GM12878 (cell line): ENCODE measurements at regions not wholly inside any gene's neighbourhood (a gene's known extent, or its start where the extent isn't known, plus 50 kb on each side); places are given as distances from the start of the nearest gene placed in this dataset.
A peak's percentile ranks its signal among the peaks of the same experiment; 100 is the strongest.

ENCODE experiments used
- ATAC-seq: fragments of 200-7000 bp; cut with Tn5 transposase; 3 replicates; pipeline ENCODE4 v1.9.1; 2020; ENCODE audit warnings: mild to moderate bottlenecking, moderate library complexity
- BruUV-seq: library from RNA; stranded (reverse); fragments of 400-500 nt; replicated peaks from 2 replicates; lab custom pipeline; 2021; lab: Mats Ljungman, UMichigan
- CTCF ChIA-PET: fragments of 300-600 bp; sonication (Branson Sonifier 250); formaldehyde crosslinking; extraction: SDS; loops from one replicate; lab custom pipeline; 2021; ENCODE audit warnings: inconsistent platforms; lab: Yijun Ruan, JAX
- POLR2A ChIA-PET: fragments of 350-600 bp; formaldehyde crosslinking; extraction: SDS; loops from one replicate; lab custom pipeline; 2021; ENCODE audit warnings: inconsistent platforms; lab: Charles Lee
- RAD21 ChIA-PET: fragments of 300-600 bp; sonication (Branson Sonifier 250); formaldehyde crosslinking; loops from one replicate; lab custom pipeline; 2023; ENCODE audit warnings: antibody characterized with exemption; ENCODE audit not compliant: unreplicated experiment; lab: Charles Lee
- SMC1A ChIA-PET: fragments of 300-600 bp; sonication (Branson Sonifier 250); formaldehyde crosslinking; loops from one replicate; lab custom pipeline; 2023; ENCODE audit not compliant: unreplicated experiment, uncharacterized antibody; lab: Charles Lee
- DNase-seq: peaks from one replicate; pipeline ENCODE4 v3.0.0-alpha.2; 2011; ENCODE audit warnings: low read depth, low spot score
- FAIRE-seq: peaks from 3 replicates; lab custom pipeline; 2011; peaks lifted over from hg19 to GRCh38; lab: Jason Lieb, UNC
- H2AFZ ChIP-seq: 2 replicates; pipeline ENCODE4 v1.6.0; 2011; ENCODE audit warnings: low read depth, low read length, control low read depth; ENCODE audit not compliant: control insufficient read depth
- H3K27ac ChIP-seq: 2 replicates; pipeline ENCODE4 v1.5.1; 2011; ENCODE audit warnings: control low read depth; ENCODE audit not compliant: control insufficient read depth, insufficient read depth
- H3K27me3 ChIP-seq, 2 experiments: replicated peaks in 1 of 2; 2 replicates each; pipeline versions ENCODE4 v1.6.0 to v1.6.1; 2011; ENCODE audit warnings: low read length in 1 of 2; ENCODE audit not compliant: control insufficient read depth in 2 of 2, insufficient read depth in 2 of 2
- H3K36me3 ChIP-seq, 2 experiments: 2 replicates each; pipeline ENCODE4 v1.5.1; 2011; ENCODE audit warnings: low read length in 1 of 2; ENCODE audit not compliant: control insufficient read depth in 2 of 2, insufficient read depth in 2 of 2
- H3K4me1 ChIP-seq: 2 replicates; pipeline ENCODE4 v1.6.1; 2011; ENCODE audit warnings: mild to moderate bottlenecking, low read length, moderate library complexity, mixed read lengths; ENCODE audit not compliant: control insufficient read depth, insufficient read depth
- H3K4me2 ChIP-seq: 2 replicates; pipeline ENCODE4 v1.6.0; 2011; ENCODE audit warnings: control low read depth; ENCODE audit not compliant: control insufficient read depth, insufficient read depth
- H3K4me3 ChIP-seq: fragments of 200-600 bp; sonication (generic); 2 replicates; pipeline ENCODE4 v1.5.1; 2016
- H3K79me2 ChIP-seq: 2 replicates; pipeline ENCODE4 v1.6.0; 2011; ENCODE audit warnings: low read length; ENCODE audit not compliant: control insufficient read depth, insufficient read depth
- H3K9ac ChIP-seq: 2 replicates; pipeline ENCODE4 v1.8.0; 2011; ENCODE audit warnings: low read length, control low read depth, mixed read lengths; ENCODE audit not compliant: control insufficient read depth, insufficient read depth
- H3K9me3 ChIP-seq: replicated peaks from 3 replicates; pipeline ENCODE4 v1.5.1; 2011; ENCODE audit warnings: mild to moderate bottlenecking, low read length; ENCODE audit not compliant: control insufficient read depth, insufficient read depth
- H4K20me1 ChIP-seq: 2 replicates; pipeline ENCODE4 v1.6.0; 2011; ENCODE audit not compliant: control insufficient read depth, insufficient read depth
- ASH2L ChIP-seq: fragments of 300-600, 200-600 bp; sonication (generic); IDR thresholded peaks from 2 replicates; pipeline ENCODE4 v1.6.1; 2017; ENCODE audit warnings: low read depth, mild to moderate bottlenecking, borderline replicate concordance
- E2F8 ChIP-seq: fragments of 450-650 bp; IDR thresholded peaks from 2 replicates; pipeline ENCODE4 v1.6.1; 2018; ENCODE audit warnings: mild to moderate bottlenecking, low read depth, moderate library complexity; ENCODE audit not compliant: partially characterized antibody
- E4F1 ChIP-seq: fragments of 450-650 bp; IDR thresholded peaks from 2 replicates; pipeline ENCODE4 v1.6.1; 2018; ENCODE audit warnings: borderline replicate concordance, mild to moderate bottlenecking; ENCODE audit not compliant: partially characterized antibody
- FOXK2 ChIP-seq: fragments of 450-650 bp; IDR thresholded peaks from 2 replicates; pipeline ENCODE4 v1.6.1; 2017; ENCODE audit warnings: mild to moderate bottlenecking, moderate library complexity
- IRF4 ChIP-seq: IDR thresholded peaks from 2 replicates; pipeline ENCODE4 v1.6.1; 2011; ENCODE audit warnings: low read depth, low read length
- JUND ChIP-seq: IDR thresholded peaks from 2 replicates; pipeline ENCODE4 v1.6.1; 2012; ENCODE audit warnings: low read depth, mild to moderate bottlenecking, low read length, improper control_type of control experiment, moderate library complexity
- KLF5 ChIP-seq: fragments of 450-650 bp; IDR thresholded peaks from 2 replicates; pipeline ENCODE4 v1.6.1; 2014; ENCODE audit warnings: mild to moderate bottlenecking; ENCODE audit not compliant: partially characterized antibody
- SREBF1 ChIP-seq: IDR thresholded peaks from 2 replicates; pipeline ENCODE4 v1.6.1; 2012; ENCODE audit warnings: mild to moderate bottlenecking, low read length
- SUPT20H ChIP-seq: IDR thresholded peaks from 2 replicates; pipeline ENCODE4 v1.6.1; 2011; ENCODE audit warnings: low read depth, mild to moderate bottlenecking, low read length, moderate library complexity, borderline replicate concordance; ENCODE audit not compliant: control insufficient read depth
- WGBS: methylation state at CpG from one replicate; pipeline ENCODE4 v1.1.6; 2016; ENCODE audit warnings: low lambda C conversion rate; ENCODE audit not compliant: insufficient replicate concordance, insufficient coverage; ENCODE audit errors: missing lambda C conversion rate; 5-methylcytosine and 5-hydroxymethylcytosine counted together
- in situ Hi-C: fragments of 300-500 bp; cut with MboI; formaldehyde crosslinking; loops from 9 replicates; pipeline ENCODE4 v1.14.3; 2018; ENCODE audit warnings: mixed read lengths
- intact Hi-C: fragments of 100-400 bp; cut with micrococcal nuclease; formaldehyde crosslinking; loops from one replicate; pipeline ENCODE4 v1.14.2; 2022; ENCODE audit not compliant: unreplicated experiment
- TF ChIP-seq, protein P1 (sequence below): fragments of 450-650 bp; IDR thresholded peaks from 2 replicates; pipeline ENCODE4 v1.6.1; 2014; ENCODE audit warnings: mild to moderate bottlenecking
- TF ChIP-seq, protein P2 (sequence below): IDR thresholded peaks from 2 replicates; pipeline ENCODE4 v1.6.1; 2011; ENCODE audit warnings: low read depth, mild to moderate bottlenecking, low read length, moderate library complexity, borderline replicate concordance; ENCODE audit errors: extremely low read depth

DNA sequence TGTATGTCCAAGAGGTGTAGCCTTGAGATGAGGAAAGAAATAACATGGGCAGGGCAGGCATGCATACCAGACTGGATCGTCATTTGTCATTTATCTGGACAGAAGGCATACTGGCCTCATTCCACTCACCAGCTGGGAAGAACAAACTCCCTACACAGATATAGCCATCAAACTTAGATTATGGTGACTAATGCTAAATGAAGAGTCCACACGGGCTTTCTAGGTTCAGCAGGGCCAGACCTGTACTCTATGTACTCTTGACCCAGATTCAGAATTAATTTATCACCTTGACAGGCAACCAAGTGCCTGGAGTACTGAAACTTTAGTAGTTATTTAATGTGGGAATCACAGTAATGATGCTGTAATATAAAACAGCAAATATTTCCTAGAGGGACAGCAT lies 164.3 kb upstream of the IL12A start (continued):
- TF ChIP-seq, protein P1, sequence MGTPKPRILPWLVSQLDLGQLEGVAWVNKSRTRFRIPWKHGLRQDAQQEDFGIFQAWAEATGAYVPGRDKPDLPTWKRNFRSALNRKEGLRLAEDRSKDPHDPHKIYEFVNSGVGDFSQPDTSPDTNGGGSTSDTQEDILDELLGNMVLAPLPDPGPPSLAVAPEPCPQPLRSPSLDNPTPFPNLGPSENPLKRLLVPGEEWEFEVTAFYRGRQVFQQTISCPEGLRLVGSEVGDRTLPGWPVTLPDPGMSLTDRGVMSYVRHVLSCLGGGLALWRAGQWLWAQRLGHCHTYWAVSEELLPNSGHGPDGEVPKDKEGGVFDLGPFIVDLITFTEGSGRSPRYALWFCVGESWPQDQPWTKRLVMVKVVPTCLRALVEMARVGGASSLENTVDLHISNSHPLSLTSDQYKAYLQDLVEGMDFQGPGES = no peak
- no peak for TF ChIP-seq FOXK2
- no peak for TF ChIP-seq ASH2L
- no peak for TF ChIP-seq E4F1
- no peak for TF ChIP-seq SUPT20H
- no peak for TF ChIP-seq IRF4
- TF ChIP-seq JUND = no peak

DNA sequence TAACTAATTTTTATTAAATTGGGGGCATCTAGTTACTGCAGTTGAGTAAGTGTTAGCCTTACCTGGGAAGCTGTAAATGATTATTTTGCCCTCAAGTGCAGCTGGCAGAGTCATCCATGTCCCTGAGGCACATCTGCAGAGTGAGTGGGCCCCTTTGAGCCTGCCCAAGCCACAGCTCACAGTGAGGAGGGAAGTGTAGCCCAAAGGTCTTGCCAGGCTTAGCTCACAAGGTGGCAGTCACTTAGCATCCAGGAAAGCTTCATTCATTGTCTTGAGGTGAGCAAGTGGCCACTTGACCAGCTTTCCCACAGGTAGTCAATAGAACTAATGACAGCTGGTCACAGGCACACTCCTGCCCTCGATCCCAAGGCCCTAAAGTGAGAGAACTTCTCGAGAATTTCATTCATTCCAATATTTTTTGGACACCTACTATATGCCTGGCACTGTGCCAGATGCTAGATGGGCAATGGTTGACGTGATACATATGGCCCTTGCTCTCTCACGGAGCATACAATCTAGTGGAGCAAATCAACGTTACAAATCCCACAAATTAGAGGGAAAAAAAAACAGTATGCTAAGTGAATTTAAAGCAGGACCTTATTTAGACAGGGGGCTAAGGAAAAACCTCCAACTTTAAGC lies 163.3 kb upstream of the IL12A start:
- DNase-seq (no peak), FAIRE-seq (no peak), ATAC-seq (peak; percentile 51)
- no peak overlapping the region for H3K9ac ChIP-seq
- H3K27ac ChIP-seq = no peak overlapping the region
- intact Hi-C loops (loop anchor here (5.0 kb wide), 1 partner anchor 57 kb away; no protein-coding TSS in a partner anchor), in situ Hi-C loops (no loop called here)
- no peaks in the 10 kb centered on the region for H3K4me1 ChIP-seq
- H3K36me3 ChIP-seq = no peaks in the 10 kb centered on the region
- H4K20me1 ChIP-seq = no peaks in the 10 kb centered on the region
- no peak overlapping the region for H2AFZ ChIP-seq
- no TSS peak for BruUV-seq
- no peak overlapping the region for H3K4me2 ChIP-seq
- CTCF ChIA-PET = interaction anchor here (0.6 to 9.8 kb wide), 4 partner anchors 18 to 340 kb away, joined by 3 to 129 read pairs (median 3); no protein-coding TSS in a partner anchor
- SMC1A ChIA-PET = interaction anchor here (0.9 to 1.2 kb wide), 2 partner anchors 58 to 60 kb away, joined by 3 to 4 read pairs; no protein-coding TSS in a partner anchor
- no peaks in the 10 kb centered on the region for H3K79me2 ChIP-seq
- no peaks in the 10 kb centered on the region for H3K27me3 ChIP-seq
- WGBS = 21% methylated on average over 5 of the region's 5 CpGs
- RAD21 ChIA-PET = no interaction called here
- POLR2A ChIA-PET = no interaction called here
- H3K4me3 ChIP-seq = no peak overlapping the region
- H3K9me3 ChIP-seq = no peaks in the 10 kb centered on the region
- no peak for TF ChIP-seq SREBF1
- no peak for TF ChIP-seq E2F8
- no peak for TF ChIP-seq ASH2L
- no peak for TF ChIP-seq FOXK2
- TF ChIP-seq KLF5 = no peak
- TF ChIP-seq, protein P2, sequence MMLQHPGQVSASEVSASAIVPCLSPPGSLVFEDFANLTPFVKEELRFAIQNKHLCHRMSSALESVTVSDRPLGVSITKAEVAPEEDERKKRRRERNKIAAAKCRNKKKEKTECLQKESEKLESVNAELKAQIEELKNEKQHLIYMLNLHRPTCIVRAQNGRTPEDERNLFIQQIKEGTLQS = no peak
- TF ChIP-seq E4F1 = no peak
